NCI-H1417 treated with DMSO at 0.1 percent for 48 hours (cell line): ENCODE measurements at regions not wholly inside any gene's neighbourhood (a gene's known extent, or its start where the extent isn't known, plus 50 kb on each side); places are given as distances from the start of the nearest gene placed in this dataset.
"Not testable (repeated sequence)": the region's sequence is repeated elsewhere in the genome, so short reads cannot be mapped to it uniquely, and the experiment has no call there.

Experiments used
- DNase-seq: peaks from one replicate; lab custom pipeline; 2025; lab: John Stamatoyannopoulos, UW

GRCh38 chrX:121169099-121170035, 122.0 kb downstream of the GLUD2 start:
- DNase-seq = no peak

DNA sequence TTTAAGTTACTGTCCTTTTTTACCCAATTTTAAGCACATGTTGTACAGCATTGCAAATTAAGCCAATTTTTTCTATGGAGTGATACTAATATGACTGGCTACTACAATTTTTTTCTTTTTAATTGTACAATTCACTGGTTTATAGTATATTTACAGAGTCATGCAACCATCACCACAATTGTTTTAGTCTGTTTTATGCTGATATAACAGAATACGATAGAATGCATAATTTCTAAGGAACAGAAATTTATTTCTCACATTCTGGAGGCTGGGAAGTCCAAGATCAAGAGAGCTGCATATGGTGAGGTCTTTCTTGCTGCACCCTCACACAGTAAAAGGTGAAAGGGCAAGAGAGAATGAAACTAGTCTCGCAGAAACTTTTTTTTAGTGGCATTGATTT, 125.3 kb downstream of the GLUD2 start:
- no peak for DNase-seq

GRCh38 chrX:121179972-121180371, 132.6 kb downstream of the GLUD2 start:
- DNase-seq = no peak

DNA sequence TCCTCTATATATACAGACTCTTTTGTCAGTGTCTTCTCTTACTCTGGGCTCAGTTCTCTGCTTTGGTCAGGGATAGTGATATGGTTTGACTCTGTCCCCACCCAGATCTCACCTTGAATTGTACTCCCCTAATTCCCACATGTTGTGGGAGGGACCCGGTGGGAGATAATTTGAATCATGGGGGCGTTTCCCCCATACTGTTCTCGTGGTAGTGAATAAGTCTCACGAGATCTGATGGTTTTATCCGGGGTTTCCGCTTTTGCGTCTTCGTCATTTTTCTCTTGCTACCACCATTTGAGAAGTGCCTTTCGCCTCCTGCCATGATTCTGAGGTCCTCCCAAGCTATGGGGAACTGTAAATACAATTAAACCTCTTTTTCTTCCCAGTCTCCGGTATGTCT, 144.4 kb downstream of the GLUD2 start:
- DNase-seq = no peak

DNA sequence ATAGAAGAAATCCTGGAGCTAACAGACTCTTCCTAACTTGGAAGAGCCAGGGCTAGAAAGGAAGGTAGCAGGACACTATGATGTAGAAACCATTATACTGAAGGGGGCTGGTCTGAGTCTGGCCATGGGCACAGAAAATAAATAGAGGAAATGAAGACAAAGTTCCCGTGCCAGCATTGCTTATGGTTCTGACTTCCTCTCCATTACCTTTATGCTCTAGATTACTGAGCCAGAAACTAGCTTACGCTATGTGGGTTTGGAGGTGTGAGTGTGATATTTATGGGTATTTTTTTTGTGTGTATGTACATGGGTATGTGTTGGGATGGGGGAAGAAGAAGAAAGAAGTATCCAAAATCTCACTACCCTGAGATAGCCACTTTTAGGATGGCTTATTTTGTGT, 148.3 kb downstream of the GLUD2 start:
- no peak for DNase-seq

- DNase-seq = not testable (repeated sequence)
Measured at GRCh38 chrX:121196872-121197444, 149.5 kb downstream of the GLUD2 start.

DNA sequence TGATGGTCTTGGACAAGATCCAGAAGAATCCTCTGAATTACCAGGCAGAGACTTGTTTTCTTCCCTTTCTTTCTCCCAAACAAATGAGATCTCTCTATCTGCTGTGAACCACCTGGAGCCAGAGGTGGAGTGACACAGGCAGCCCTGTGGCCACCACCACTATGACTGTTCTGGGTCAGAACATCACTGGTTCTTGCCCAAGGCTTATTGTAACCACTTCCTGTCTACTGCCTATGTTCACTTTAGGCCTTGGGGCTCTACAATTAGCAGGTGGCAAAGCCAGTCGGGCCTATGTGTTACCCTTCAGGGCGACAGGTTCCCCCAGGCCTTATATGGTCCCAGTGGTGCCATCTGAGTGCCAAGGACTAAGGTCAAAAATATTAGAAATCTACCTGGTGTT, 161.2 kb downstream of the GLUD2 start:
- DNase-seq = no peak

- no peak for DNase-seq
Measured at GRCh38 chrX:121216641-121217374, 169.4 kb downstream of the GLUD2 start.

GRCh38 chrX:121221322-121221977, 174.0 kb downstream of the GLUD2 start:
- DNase-seq = no peak

DNA sequence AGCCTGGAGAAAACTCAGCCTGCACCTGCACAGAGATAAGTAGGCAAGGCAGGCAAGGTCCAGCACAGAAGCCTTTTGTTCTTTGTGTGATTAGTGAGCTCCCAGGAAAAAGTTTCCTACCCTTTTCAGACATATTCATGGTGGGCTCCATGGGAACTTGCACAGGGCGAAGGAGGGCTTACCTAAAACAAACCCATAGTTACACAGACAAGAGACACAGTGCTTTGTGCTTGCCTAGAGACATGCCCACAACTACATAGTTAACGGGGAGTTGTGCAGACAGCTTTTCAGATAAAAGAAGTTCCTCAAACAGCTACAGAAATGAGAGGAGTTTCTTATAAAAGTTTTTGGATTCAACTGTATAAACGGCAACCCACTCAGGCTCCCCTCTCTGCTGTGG, 180.5 kb downstream of the GLUD2 start:
- DNase-seq = no peak

- DNase-seq = no peak
Measured at GRCh38 chrX:121231566-121232358, 184.4 kb downstream of the GLUD2 start.

DNA sequence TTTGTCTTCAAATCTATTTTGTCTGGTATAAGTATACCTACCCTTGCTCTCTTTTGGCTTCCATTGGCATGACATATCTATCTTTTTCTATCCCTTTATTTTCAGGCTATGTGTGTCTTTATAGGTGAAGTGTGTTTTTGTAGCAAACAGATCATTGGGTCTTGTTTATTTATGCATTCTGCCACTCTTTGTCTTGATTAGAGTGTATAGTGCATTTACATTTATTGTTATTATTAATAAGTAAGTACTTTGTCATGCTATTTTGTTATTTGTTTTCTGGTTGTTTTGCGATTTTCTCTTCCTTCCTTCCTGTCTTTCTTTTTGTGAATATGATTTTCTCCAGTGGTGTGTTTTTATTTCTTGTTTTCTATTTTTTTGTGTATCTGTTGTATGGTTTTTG, 188.6 kb downstream of the GLUD2 start:
- DNase-seq = no peak

- no peak for DNase-seq
Measured at GRCh38 chrX:121238093-121238492, 190.7 kb downstream of the GLUD2 start.

DNA sequence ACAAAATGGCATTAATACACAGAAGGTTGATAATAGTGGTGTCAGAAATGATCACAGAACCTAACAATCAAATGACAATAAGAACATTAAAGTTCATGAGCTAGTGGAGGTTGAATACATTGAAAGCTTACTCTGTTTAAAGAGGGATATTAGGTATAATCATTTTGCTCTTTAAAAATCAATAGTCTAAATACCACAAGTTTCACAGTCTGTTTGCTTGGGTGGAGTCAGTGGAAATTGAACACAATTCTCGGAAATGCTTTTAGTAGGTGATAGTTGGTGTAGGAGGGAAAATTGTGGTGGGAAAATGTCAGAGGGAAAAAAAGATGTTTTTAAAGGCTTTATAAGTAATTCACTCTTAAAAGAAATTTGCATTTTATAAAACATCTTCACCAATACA, 197.1 kb downstream of the GLUD2 start:
- DNase-seq = no peak

- DNase-seq = no peak
Measured at GRCh38 chrX:121245763-121246162, 198.4 kb downstream of the GLUD2 start.

DNA sequence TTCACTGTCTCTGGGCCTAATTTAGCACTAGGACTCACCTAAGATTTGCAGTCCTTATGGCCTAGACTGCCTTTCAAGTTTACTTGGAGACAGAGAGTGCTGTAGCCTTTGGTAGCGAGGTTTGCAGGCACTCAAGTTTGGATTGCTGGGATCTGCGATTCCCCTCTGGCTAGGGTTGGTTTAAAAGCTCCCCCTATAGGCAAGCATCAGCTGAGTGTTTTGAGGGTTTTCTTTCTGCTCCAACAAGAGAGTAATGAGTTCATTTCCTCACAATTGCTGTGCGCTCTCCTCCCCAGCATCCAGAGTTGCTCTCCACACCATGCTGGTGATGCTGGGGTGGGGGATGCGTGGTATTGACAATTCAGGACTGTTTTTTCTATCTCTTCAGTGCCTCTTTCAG, 206.9 kb downstream of the GLUD2 start:
- no peak for DNase-seq

- no peak for DNase-seq
Measured at GRCh38 chrX:121256647-121257046, 209.2 kb downstream of the GLUD2 start.

DNA sequence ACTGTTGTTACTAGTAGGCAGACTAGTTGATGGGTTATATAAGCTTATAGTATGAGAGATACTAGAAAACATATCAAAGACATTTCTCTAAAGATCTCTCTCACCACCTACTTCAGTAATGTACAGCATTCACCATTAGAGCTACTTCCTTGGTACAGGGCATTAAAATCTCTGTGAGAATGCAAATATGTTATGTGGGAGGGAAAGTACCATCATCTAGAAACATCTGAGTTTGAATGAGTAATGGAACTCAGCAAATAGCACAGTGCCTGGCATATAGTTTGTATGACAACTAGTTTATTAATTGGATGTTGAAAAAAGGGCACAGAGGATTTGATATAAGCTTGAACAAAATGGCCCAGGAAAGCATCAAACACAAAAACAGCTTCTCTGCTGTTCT, 211.1 kb downstream of the GLUD2 start:
- no peak for DNase-seq

- DNase-seq = no peak
Measured at GRCh38 chrX:121259170-121259569, 211.8 kb downstream of the GLUD2 start.

GRCh38 chrX:121260596-121261240, 213.3 kb downstream of the GLUD2 start:
- DNase-seq = no peak

GRCh38 chrX:121283921-121284320, 236.5 kb downstream of the GLUD2 start:
- DNase-seq = no peak
